NCI-H82 (cell line): ENCODE measurements at regions not wholly inside any gene's neighbourhood (a gene's known extent, or its start where the extent isn't known, plus 50 kb on each side); places are given as distances from the start of the nearest gene placed in this dataset.
A peak's percentile ranks its signal among the peaks of the same experiment; 100 is the strongest.

Source experiments
- DNase-seq: peaks from one replicate; lab custom pipeline; 2025; lab: John Stamatoyannopoulos, UW

DNA sequence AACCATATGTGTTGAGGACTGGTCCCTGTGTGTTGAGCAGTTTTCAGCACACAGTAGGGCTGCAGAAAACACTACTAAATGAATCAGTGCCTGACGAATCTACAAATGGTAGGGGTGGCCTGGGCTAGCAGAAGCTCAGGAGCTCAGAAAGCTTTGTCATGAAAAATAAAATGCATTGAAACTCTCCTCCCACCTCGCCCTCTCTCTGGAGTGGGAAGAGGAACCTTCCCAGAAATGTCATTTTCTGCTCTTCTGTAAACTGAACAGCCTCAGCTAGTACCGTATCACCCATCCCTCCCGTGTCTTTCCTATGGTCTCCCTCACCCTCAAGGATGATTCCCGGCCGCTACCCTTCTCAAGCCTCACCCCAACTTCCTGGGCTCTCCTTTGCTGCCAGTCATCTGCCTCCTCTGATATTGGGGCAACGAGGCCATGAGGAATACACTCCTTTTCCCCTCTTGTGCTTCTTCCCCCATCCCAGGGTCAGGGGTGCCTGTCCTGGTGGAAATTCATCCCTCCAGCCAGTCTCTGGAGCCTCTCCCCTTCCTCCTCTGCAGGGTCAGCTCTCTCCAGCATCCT, 734.5 kb downstream of the PTPRU start:
- DNase-seq, result no peak

DNA sequence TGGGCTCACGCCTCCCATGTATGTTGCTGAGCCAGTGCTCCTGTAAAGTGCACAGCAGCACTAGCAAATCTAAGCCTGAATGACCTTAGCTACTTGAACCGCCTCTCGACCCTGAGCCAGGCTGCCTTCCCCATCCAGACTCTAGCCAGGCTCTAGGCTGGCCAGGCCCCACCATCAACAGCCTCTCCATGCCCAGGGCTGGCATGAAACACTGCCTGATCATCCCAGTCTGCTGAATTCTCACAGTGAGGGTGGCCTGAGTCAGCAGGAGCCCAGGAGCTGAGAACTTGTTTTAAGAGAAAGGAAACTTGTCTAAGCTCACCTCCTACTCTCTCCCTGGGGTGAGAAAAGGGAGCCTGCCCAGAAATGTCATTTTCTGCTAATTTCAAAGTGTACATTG, 733.3 kb downstream of the PTPRU start:
- no peak for DNase-seq

DNA sequence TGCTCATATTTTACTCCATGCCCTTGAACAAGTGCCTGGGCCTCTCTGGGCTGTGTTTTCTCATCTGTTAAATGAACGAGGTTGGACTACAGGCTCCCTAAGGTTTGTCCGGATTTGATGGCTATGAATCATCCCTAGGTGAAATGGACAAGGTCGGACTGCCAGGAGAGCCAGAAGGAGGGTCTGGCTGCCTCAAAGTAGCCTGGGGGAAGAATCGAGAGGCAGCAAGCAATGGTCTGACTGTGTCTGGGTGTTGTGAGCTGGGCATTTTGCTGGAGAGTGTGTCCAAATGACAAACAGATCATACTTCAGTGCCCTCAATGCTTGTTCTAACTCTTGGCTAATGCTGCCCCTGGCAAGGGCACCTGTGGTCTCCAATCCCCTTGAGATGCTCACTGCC, 730.9 kb downstream of the PTPRU start:
- no peak for DNase-seq

DNA sequence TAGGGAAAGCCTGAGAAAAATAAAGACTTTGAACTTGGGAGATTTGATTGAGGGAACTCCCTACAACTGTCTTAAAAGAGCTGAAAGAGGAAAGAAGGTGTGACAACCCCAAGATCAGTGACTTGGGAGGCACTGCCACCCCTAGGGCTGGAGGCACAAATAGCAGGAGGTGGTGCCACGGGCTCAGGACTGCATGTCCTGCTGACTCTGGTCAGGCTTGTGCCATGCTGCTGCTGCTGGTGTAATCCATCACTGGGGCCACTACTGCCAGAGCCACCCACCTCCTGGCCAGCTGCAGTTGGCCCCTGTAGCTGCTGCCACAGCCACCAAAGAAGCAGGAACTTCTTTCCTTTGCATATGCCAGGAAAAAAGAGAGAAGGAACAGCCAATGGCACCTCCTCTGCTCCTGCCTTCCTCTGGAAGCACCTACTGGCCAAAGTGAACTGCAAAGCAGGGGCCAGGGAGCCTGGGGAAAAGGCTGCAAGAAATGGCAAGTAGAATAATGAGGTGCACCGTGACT, 730.3 kb downstream of the PTPRU start:
- no peak for DNase-seq

DNA sequence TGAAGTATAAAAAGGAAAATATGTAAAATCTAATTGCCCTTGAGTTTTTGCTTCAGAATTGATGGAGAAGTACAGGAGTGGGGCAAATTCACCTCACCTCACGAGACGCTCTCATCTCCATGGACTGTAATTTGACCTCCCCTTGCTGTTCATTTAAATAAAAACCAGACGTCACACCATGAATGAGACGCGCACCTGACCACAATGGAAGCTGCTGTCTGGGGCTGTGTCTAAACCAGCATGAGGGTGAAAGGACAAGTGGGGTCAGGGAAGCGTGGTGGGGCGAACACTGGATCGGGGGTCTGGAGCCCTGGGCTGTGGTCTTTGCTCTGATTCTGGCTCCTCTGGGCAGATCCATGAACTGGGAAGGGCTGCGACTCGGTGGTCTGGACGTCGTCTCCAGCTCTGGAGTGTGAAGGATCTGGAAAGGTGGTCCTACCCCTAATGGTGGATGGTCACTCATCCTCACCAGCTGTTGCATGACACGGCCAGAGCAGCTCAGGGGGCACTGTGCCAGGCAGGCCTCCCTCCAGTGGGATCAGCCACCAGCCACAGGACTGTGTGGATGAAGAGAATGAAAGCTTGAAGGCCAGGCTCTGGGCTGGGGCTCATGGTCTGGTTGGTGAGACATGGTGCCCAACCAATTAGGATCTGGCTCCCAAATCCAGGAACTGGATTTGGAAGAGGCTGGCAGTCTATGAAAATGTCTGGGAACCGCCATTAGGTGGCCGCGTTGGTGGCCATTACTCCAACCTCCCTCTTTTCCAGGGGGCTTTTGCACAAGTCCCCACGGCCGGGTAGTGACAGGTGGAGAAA, 728.6 kb downstream of the PTPRU start:
- peak; percentile 51 for DNase-seq

DNA sequence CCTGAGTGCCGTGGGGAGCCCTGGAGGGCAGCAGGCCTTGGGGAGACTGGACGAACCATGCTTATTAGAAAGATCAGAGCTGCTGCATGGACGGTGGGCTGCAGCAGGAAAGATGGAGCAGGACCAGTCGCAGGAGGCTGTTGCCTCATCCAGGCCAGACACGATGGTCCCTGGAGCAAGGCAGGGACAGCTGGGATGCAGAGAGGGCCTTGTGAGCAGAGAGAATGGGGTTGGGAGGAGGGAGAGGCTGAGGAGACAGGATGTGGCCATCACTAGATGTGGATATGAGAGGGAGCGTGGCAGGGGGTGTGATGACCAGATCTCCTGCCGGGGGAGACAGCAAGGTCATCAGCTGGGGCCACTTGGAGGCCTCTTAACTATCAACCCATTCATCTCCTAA, 727.6 kb downstream of the PTPRU start:
- DNase-seq, result peak; percentile 49

DNA sequence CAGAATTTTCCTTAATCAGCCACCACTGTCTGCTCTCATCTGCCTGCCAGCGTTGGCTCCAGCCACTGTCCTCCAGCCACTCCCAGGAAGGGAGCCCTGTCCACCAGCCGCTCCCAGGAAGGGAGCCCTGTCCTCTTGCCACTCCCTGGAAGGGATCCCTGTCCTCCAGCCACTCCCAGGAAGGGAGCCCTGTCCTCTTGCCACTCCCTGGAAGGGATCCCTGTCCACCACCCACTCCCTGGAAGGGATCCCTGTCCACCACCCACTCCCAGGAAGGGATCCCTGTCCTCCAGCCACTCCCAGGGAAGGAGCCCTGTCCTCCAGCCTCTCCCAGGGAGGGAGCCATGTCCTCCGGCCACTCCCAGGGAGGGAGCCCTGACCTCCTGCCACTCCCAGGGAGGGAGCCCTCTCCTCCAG, 726.5 kb downstream of the PTPRU start:
- DNase-seq, result peak; percentile 42

DNA sequence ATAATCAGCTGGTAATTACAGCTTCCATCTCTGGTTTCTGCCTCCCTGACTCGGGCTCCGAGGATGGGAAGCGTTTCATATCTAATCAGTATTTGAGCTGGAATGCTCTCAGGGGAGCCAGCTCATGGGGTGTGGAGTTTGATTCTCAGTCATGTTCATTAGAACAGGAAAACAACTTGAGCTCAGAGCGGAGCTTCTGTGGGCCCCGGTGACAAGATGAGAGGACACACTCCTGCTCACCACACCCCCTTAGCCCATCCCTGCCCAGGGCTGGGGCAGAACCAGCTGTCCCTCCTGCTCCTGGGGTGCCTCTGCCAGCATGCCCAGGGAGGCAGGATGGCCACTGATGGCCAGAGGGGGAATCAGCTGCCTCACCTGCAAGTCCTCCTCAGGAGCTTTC, 726.0 kb downstream of the PTPRU start:
- no peak for DNase-seq

DNA sequence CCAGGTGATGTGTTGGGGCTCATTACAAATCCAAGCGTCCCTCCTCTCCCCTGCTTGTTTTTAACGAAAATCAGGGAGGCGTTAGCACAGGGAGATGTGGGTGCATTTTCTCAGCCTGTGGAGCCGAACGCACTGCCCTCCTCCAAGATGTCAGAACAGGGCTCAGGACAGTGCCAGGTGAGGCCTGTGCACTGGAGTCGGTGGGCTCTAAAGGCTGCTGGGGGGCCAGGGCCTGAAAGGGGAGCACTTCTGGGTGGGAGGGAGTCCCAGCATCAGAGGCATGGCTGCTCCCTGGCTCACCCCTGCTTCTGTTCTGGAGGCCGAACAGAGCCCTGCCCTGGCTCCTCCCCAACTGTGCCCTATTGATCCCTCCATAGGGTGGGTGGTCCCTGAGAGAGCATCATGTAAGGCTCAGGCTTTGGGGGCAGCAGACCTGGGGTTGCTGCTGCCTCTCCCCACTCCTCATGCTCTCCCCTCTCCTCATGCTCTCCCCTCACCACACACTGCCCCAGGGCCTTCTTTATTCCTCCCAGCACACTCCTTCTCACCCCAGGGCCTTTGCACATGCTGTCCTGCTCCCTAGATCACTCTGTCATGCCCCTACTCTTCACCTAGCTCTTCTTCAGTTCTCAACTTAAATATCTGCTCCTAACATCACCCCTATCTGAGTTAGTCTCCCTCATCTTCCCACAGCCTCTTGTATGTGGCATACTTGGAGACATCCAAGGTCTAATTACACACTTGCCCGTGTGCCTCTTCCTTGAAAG, 725.2 kb downstream of the PTPRU start:
- DNase-seq, result no peak

DNA sequence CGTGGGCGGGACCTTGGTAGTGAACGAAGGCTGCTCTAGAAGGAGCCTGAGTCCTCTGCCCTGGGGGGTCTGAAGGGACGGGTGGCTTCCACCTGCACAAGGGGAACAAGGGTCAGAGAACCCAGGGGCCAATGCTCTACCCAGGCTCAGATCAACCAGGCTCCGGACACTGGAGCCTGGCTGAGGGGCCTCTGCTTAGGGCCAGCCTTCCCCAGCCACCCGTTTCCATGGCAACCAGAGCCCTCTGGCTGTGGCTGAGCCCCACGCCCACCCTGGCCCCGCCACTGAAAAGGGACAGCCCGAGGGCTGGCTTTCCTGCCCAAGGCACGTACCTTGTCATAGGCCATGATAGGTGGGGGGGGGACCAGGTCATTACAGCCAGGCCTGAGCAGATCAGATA, 724.6 kb downstream of the PTPRU start:
- DNase-seq, result no peak

DNA sequence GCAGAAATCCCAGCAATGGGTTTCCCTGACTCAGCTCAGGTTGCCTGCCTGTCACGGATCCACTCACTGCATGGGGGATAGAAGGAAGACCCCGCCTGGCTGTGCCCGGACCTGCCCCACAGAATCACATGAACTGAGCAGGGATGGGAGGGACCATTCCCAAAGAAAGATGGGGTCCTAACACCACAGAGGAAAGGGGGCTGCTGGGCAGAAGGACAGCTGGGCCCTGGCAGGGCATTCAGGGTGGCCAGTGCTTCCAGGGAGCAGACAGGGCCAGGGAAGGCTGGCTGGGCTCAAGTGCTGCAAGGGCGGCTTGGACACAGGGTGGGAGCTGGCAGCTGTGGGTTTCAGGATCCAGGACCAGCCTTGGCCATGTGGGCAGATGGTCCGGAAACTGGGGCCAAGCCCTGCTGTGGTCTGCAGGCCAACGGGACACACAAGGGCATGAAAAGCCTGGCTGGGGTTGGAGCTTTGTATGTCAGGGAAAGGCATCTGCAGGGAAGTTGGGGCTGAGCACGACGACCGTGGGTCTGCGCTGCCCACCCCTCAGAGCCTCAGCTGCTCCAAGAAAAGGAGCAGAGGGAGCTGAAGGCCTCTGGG, 723.9 kb downstream of the PTPRU start:
- no peak for DNase-seq

DNA sequence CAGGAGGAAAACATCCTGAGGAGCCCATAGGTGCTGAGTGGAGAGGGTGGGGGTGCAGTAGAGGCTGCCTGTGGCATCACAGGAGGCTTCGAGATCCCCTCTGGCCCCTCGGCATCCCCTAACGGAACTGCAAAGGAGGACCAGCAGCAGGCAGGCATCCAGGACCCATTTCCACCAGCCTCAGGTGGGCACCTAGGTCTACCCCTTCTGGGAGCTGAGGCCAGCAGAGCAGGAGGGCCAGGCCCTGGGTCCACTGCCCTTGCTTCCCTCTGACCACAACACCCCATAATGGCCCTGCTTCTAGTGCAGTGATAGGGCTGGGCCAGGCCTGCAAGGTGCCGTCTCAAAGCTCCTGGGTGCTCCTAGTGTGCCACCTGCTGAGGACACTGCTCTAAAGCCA, 723.0 kb downstream of the PTPRU start:
- DNase-seq, result no peak

DNA sequence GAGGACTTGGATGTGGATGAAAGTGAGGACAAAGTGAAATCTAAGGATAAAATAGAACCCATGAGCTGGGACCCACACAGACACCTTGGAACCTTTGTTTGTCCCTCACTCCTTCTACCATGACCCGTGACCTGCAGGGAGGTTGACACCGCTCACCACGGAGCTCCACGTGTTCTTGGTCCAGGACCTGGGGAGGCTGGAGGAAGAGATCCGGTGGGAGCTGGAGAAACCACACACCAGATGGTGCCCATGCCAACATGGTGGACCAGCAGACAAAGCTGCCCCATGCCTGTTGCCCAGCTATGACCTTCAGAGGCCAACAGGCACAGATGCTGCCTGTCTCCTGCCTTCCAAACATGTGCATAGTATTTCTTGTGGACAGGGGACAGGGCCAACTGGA, 721.9 kb downstream of the PTPRU start:
- no peak for DNase-seq

DNA sequence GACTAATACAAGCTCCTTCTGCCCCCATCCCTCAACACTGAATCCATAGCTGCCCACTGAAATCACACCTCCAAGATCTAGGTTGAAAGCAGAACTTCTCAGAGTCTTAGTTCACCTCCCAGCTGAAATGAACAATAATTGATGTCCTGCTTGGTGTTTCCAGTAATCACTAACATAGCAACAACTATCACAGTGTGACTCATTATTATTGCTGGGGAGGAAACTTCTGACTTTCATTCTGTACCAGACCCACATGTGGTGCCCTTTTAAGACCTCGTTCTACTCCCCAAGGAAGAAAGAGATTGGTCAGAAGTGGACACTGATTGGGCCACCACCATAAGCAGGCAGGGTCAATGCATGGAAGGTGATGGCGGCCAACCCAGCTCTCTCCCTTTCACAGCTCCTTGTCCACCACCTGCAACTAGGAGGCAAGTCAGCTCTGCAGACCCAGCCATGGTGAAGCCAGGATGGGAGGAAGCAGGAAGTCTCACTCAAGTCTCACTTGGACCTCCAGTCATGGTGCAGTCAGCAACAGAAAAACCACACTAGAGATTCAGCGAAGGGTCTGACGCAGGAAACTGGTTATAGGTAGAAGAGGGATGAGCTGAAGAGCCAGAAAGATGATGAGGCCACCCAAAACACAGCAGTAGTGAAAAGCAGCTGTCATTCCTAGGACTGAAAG, 720.2 kb downstream of the PTPRU start:
- no peak for DNase-seq

DNA sequence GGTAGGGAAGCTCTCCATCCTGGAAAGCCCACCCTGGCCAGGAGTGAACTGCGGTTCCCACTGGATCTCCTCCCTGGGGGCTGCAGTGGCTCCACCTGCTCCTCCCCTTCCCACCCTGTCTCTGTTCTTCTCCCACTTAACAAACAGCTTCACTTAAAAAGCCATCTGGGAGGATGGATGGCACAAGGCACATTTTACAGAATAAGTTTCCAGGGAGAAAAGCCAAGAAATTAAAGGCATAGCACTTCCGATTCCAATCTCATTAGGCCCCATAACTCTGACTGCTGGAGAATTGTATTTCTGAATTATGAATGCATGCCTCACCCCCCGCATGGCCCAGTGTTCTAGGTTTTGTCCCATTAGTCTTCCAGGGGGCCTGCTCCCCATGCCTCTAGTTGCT, 718.3 kb downstream of the PTPRU start:
- no peak for DNase-seq

DNA sequence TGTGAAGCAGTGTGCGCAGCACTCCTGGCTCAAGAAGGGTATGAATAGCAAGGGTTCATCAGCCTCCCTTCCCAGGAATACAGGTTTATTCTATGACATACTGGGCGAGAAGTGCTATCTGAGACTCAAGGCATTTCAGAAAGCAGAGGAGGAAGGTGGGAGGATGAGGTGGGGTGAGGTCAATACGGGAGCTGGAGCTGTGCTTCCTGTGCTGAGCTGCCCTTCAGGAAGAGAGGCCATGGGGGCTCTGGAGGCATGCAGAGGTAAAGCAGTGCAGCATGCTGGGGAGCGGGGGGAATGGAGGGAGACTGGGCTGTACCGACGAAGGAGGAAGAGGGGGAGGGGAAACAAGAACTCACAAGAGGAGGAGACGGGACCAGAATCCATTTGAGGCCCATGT, 717.6 kb downstream of the PTPRU start:
- no peak for DNase-seq

DNA sequence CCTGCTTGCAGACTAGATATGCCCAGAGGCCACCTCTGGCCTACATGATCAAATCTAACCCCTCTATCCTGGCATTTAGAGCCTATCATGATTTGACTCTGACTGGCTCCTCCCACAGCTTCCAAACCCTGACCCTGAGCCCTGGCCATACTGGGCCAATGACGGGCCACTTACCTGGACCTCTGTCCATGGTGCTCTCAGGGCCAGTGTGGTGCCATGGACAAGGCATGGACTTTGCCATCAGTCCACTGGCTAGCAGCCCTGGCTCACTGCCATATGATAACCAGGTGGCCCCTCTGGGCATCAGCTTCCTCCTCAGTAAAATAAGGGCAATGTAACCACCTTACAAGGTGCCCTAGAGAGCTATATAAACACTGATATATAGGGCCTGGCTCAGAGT, 713.4 kb downstream of the PTPRU start:
- DNase-seq, result no peak

DNA sequence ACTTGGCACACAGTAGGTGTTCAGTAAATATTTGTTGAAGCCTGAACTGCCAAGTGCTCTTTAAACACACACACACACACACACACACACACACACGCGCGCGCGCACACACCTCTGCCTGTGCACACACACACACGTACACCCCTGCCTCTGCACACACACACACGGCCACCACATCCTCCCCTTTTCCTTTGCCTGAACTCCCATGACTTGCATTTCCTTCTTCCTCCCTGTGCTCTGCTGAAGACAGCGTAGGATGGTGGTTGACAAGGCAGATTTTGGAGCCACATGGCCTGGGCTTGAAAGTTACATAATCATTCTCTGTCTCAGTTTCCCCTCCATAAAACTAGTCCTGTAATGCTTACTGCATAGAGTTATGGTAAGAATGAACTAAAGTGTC, 712.3 kb downstream of the PTPRU start:
- DNase-seq, result no peak

DNA sequence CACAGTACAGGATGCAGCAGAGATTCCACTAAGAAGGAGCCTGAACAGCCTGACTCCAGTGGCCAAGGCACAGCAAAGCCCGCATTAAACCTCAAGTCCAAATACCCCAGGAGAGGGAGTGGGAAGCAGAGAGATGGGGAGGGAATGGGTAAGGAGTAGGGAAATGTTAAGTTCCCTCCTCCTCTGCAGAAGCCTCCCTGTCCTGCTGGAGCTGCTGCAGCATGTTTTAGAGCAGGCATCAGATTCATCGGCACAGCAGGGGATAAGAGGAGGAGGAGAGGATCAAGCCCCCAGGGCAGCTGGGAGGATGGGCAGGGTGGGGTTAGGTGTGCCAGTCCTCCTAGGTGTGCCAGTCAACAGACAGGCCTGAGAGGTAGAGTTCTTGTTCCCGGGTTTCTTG, 709.7 kb downstream of the PTPRU start:
- no peak for DNase-seq

DNA sequence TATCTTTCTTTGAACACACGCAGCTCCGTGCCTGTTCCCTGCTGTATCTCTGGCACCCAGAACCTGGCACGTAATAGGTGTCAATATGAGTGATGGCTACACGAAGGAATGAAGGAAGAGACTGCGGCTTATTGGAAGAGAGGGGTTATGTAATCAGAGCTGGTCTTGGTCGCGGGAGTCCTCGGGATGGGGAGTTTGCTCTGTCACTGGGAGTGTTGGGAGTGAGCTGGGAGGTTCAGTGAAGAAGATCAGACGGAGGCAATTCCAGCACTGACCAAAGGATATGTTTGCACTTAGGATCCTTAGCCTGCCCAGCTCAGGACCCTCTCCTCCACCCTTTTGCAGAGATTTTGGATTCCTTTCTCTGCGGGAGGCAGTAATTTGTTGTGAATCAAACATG, 709.1 kb downstream of the PTPRU start:
- DNase-seq, result no peak

DNA sequence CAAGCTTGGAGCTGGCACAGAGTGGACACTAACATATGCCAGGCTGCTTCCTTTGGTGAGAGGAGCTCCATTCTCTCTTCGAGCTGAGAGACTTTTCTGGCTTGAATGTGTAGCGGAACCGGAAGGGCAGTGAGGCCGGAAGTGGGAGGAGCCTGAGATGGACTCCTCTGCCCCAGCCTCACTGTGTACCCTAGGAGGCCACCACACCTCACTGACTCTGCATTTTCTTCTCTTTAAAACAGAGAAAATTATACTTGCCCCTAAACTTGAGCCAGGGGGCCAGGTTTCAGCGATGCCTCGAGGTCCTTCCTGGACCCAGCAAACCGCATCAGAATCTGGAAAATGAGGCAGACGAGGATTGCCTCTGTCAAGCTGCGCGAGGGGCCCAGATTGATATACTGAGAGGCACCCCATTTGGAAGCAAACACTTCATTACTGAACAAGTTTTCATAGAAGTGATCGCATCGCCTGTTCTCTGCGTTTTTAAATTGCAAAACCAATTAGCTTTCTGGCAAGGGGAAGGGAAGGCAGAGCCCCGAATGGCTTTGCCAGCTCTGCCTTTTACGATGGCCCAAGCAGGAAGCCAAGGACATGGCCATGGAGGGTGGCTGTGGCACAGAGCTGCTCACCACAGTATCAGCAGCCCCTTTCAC, 708.1 kb downstream of the PTPRU start:
- DNase-seq, result no peak
